ENCODE measurements at regions not wholly inside any gene's neighbourhood (a gene's known extent, or its start where the extent isn't known, plus 50 kb on each side); places are given as distances from the start of the nearest gene placed in this dataset.

- TF ChIP-seq, protein P1, sequence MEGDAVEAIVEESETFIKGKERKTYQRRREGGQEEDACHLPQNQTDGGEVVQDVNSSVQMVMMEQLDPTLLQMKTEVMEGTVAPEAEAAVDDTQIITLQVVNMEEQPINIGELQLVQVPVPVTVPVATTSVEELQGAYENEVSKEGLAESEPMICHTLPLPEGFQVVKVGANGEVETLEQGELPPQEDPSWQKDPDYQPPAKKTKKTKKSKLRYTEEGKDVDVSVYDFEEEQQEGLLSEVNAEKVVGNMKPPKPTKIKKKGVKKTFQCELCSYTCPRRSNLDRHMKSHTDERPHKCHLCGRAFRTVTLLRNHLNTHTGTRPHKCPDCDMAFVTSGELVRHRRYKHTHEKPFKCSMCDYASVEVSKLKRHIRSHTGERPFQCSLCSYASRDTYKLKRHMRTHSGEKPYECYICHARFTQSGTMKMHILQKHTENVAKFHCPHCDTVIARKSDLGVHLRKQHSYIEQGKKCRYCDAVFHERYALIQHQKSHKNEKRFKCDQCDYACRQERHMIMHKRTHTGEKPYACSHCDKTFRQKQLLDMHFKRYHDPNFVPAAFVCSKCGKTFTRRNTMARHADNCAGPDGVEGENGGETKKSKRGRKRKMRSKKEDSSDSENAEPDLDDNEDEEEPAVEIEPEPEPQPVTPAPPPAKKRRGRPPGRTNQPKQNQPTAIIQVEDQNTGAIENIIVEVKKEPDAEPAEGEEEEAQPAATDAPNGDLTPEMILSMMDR (IDR thresholded peaks at IDR 0.05; ENCODE audit: insufficient read depth, low read length, poor library complexity, severe bottlenecking) = no peak
- TF ChIP-seq EZH2phosphoT487 (conservative IDR thresholded peaks at IDR 0.05; ENCODE audit: low read length) = no peak
Measured at GRCh38 chr4:187309456-187309855, 585.8 kb upstream of the FAT1 start.

All from SU-DHL-6 (cell line).